DOHH2 (cell line): ENCODE measurements at regions not wholly inside any gene's neighbourhood (a gene's known extent, or its start where the extent isn't known, plus 50 kb on each side); places are given as distances from the start of the nearest gene placed in this dataset.

ENCODE experiments used
- EZH2phosphoT487 ChIP-seq: fragments of 200-600 bp; sonication (generic); IDR thresholded peaks from 2 replicates; pipeline ENCODE4 v1.6.1; 2017; ENCODE audit warnings: borderline replicate concordance, mild to moderate bottlenecking, antibody characterized with exemption, low read length, moderate library complexity, mixed read lengths
- TF ChIP-seq, protein P1 (sequence below): fragments of 200-600 bp; sonication (generic); IDR thresholded peaks from one replicate; pipeline ENCODE4 v1.5.1; 2014; ENCODE audit warnings: antibody characterized with exemption, mild to moderate bottlenecking, low read depth, low read length; ENCODE audit not compliant: poor library complexity, severe bottlenecking

DNA sequence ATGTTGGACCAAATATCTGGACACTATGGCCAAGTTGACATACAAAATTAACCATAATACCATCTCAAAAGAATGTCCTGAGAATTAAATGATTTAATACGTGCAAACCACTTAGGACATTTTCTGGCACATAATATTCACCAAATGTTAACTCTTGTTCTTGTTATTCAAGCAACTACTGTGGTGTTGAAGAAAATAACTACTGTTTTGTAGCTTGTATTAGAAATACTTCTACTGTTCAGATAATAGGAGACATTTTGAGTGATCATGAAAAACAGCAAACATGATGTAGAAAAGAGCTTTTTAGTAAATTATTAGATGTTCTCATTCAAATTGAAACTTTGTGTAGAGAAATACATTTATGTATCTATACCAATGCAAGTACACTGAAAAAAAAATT, 140.7 kb upstream of the SMIM31 start:
- TF ChIP-seq, protein P1, sequence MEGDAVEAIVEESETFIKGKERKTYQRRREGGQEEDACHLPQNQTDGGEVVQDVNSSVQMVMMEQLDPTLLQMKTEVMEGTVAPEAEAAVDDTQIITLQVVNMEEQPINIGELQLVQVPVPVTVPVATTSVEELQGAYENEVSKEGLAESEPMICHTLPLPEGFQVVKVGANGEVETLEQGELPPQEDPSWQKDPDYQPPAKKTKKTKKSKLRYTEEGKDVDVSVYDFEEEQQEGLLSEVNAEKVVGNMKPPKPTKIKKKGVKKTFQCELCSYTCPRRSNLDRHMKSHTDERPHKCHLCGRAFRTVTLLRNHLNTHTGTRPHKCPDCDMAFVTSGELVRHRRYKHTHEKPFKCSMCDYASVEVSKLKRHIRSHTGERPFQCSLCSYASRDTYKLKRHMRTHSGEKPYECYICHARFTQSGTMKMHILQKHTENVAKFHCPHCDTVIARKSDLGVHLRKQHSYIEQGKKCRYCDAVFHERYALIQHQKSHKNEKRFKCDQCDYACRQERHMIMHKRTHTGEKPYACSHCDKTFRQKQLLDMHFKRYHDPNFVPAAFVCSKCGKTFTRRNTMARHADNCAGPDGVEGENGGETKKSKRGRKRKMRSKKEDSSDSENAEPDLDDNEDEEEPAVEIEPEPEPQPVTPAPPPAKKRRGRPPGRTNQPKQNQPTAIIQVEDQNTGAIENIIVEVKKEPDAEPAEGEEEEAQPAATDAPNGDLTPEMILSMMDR, result no peak
- no peak for TF ChIP-seq EZH2phosphoT487
